ENCODE measurements at regions not wholly inside any gene's neighbourhood (a gene's known extent, or its start where the extent isn't known, plus 50 kb on each side); places are given as distances from the start of the nearest gene placed in this dataset.

DNA sequence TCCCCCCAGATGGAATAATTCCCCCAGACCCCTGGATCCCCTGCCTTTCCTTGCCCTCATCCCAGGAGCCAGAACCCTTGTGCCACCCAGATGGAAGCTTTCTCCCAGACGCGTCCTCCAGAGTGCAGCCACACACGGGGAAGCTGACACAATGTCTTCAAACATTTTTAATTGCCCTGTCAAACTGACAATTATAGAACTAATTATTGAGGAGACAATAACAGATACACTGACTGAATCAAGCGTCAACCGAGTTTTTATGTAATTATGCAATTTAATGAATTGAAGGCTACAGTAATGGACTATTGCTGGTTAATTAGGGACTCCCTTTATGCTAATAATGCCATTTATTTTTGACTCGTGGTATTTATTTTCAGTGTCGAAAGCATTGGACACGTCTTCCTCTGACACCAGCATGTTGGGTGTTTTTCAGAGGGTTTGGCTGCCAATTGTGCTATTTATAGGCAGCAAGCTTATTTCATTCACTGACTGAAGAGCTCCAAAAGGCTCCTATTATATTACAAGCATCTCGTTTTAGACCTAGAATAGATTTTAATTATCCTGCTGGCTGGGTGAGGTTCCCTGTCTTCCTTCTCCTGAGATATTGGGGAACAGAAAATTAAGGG lies 298.2 kb upstream of the C16orf82 start:
- no peak overlapping the region for H2AFZ ChIP-seq (ENCODE audit: low read depth)
- H3K27me3 ChIP-seq (ENCODE audit: insufficient read depth, low read depth): no peaks in the 10 kb centered on the region
- H3K4me2 ChIP-seq: no peak overlapping the region
- H3K9ac ChIP-seq: no peak overlapping the region
- no peak overlapping the region for H3K27ac ChIP-seq
- no peaks in the 10 kb centered on the region for H3K36me3 ChIP-seq (ENCODE audit: insufficient read depth)
- no peaks in the 10 kb centered on the region for H3K4me1 ChIP-seq (ENCODE audit: low read depth, poor library complexity, severe bottlenecking)
- TF ChIP-seq, protein P1, sequence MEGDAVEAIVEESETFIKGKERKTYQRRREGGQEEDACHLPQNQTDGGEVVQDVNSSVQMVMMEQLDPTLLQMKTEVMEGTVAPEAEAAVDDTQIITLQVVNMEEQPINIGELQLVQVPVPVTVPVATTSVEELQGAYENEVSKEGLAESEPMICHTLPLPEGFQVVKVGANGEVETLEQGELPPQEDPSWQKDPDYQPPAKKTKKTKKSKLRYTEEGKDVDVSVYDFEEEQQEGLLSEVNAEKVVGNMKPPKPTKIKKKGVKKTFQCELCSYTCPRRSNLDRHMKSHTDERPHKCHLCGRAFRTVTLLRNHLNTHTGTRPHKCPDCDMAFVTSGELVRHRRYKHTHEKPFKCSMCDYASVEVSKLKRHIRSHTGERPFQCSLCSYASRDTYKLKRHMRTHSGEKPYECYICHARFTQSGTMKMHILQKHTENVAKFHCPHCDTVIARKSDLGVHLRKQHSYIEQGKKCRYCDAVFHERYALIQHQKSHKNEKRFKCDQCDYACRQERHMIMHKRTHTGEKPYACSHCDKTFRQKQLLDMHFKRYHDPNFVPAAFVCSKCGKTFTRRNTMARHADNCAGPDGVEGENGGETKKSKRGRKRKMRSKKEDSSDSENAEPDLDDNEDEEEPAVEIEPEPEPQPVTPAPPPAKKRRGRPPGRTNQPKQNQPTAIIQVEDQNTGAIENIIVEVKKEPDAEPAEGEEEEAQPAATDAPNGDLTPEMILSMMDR (conservative IDR thresholded peaks at IDR 0.05; ENCODE audit: low read depth, low read length): no peak
- H4K20me1 ChIP-seq (ENCODE audit: insufficient read depth): no peaks in the 10 kb centered on the region
- H3K4me3 ChIP-seq (IDR thresholded peaks at IDR 0.05; ENCODE audit: insufficient read depth, low read depth, low read length): no peak overlapping the region
- no peaks in the 10 kb centered on the region for H3K79me2 ChIP-seq (ENCODE audit: insufficient read depth, low read depth)

DNA sequence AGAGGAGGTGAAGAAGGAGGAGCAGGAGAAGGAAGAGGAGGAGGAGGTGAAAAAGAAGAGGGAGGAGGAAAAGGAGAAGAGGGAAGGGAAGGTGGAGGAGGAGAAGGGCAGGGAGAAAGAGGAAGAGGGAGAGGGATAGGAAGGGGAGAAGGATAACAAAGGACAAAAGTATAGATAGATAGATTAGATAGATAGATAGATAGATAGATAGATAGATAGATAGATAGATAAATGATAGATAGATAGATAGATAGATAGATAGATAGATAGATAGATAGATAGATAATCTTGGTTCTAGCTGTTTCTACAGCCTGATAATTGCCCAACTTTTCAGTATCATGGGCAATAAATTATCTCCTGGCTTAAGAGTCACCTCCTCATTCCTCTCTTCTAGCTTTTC lies 296.2 kb upstream of the C16orf82 start:
- H3K27me3 ChIP-seq (ENCODE audit: insufficient read depth, low read depth): no peaks in the 10 kb centered on the region
- no peak overlapping the region for H3K4me2 ChIP-seq
- H2AFZ ChIP-seq (ENCODE audit: low read depth): no peak overlapping the region
- H3K4me3 ChIP-seq (IDR thresholded peaks at IDR 0.05; ENCODE audit: insufficient read depth, low read depth, low read length): no peak overlapping the region
- TF ChIP-seq, protein P1 (conservative IDR thresholded peaks at IDR 0.05; ENCODE audit: low read depth, low read length): no peak
- H3K9ac ChIP-seq: no peak overlapping the region
- H3K4me1 ChIP-seq (ENCODE audit: low read depth, poor library complexity, severe bottlenecking): no peaks in the 10 kb centered on the region
- no peaks in the 10 kb centered on the region for H3K36me3 ChIP-seq (ENCODE audit: insufficient read depth)
- no peaks in the 10 kb centered on the region for H3K79me2 ChIP-seq (ENCODE audit: insufficient read depth, low read depth)
- no peak overlapping the region for H3K27ac ChIP-seq
- no peaks in the 10 kb centered on the region for H4K20me1 ChIP-seq (ENCODE audit: insufficient read depth)

GRCh38 chr16:26772503-26772902 lies 294.2 kb upstream of the C16orf82 start:
- Histone ChIP-seq H3K79me2 (ENCODE audit: insufficient read depth, low read depth) (no peaks in the 10 kb centered on the region), H3K27ac (no peak overlapping the region), H3K36me3 (ENCODE audit: insufficient read depth) (no peaks in the 10 kb centered on the region), H3K9ac (no peak overlapping the region), H4K20me1 (ENCODE audit: insufficient read depth) (no peaks in the 10 kb centered on the region), H2AFZ (ENCODE audit: low read depth) (no peak overlapping the region), H3K4me2 (no peak overlapping the region), H3K4me3 (IDR thresholded peaks at IDR 0.05; ENCODE audit: insufficient read depth, low read depth, low read length) (no peak overlapping the region), H3K4me1 (ENCODE audit: low read depth, poor library complexity, severe bottlenecking) (no peaks in the 10 kb centered on the region), H3K27me3 (ENCODE audit: insufficient read depth, low read depth) (no peaks in the 10 kb centered on the region)
- TF ChIP-seq, protein P1 (conservative IDR thresholded peaks at IDR 0.05; ENCODE audit: low read depth, low read length): no peak

GRCh38 chr16:26777821-26778220 lies 288.9 kb upstream of the C16orf82 start:
- Histone ChIP-seq H3K36me3 (ENCODE audit: insufficient read depth) (no peaks in the 10 kb centered on the region), H2AFZ (ENCODE audit: low read depth) (no peak overlapping the region), H4K20me1 (ENCODE audit: insufficient read depth) (no peaks in the 10 kb centered on the region), H3K4me1 (ENCODE audit: low read depth, poor library complexity, severe bottlenecking) (no peaks in the 10 kb centered on the region), H3K9ac (no peak overlapping the region), H3K79me2 (ENCODE audit: insufficient read depth, low read depth) (no peaks in the 10 kb centered on the region), H3K4me2 (no peak overlapping the region), H3K27me3 (ENCODE audit: insufficient read depth, low read depth) (no peaks in the 10 kb centered on the region), H3K27ac (no peak overlapping the region), H3K4me3 (IDR thresholded peaks at IDR 0.05; ENCODE audit: insufficient read depth, low read depth, low read length) (no peak overlapping the region)
- TF ChIP-seq, protein P1 (conservative IDR thresholded peaks at IDR 0.05; ENCODE audit: low read depth, low read length): no peak
